ENCODE measurements at regions not wholly inside any gene's neighbourhood (a gene's known extent, or its start where the extent isn't known, plus 50 kb on each side); places are given as distances from the start of the nearest gene placed in this dataset.

DNA sequence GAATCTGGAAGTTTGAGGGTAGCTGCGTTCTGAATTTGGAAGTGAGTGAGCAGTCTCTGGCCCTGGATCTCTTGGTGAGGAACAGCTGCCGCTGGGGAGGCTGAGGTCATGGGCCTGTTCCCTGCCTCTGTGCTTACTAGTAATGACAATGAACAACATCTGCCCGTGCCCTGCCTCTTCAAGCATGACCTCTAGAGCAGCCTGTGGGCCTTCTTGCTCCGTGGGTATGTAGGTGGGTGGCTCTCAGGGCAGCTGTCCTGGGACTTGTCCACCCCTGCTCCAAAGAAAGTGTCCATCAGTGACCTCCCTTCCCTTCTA, 186.2 kb downstream of the CXCL12 start:
- no peak for DNase-seq

DNA sequence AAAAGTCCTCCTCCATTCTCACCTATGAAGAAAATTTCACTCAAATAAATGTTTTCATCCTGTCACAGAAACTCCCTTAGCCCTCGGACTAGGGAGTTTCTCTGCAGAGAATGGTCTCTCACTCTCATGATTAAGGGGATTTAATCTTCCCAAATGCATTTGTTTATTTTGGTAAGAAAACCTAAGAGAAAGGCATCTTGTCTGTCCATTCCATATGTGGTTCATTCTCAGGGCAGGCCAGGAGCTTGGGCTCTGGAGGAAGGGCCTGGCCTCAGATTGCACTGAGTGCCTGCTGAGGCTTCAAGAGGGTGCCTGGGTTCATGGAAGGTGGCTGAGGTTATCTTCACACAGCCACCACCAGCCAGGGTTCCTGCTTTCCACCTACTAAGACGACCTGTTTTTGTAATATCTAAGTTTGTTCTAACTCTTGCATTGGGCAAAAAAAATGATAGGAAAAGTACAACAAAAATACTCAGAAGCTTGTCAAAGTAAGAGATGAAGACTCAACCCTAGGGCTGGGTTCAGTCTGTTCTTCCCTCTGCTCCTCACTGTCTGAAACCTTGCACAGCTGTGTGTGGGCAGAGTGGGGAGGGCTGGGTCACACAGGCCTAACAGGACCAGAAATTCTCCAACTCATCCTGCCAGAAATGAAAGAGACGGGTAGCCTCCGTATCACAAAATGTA, 186.7 kb downstream of the CXCL12 start:
- no peak for DNase-seq

DNA sequence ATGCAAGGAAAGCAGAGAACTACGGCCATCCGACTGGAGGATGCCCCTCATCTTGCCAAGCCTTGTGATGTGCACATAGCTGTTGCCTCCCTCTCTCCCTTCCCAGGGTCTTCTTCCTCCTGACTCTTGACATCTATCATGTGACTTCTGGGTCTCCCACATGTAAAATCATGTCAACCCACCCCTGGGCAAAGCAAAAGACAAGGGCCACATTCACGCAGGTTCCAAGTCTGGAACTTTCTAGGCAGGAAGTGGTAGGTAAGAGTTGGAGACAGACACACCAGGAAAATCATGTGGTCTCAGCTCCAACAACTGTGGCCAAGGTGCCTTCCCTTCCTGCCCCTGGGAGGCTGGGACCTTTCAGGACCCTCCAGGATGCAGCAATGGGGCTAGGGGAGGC, 187.3 kb downstream of the CXCL12 start:
- no peak for DNase-seq

DNA sequence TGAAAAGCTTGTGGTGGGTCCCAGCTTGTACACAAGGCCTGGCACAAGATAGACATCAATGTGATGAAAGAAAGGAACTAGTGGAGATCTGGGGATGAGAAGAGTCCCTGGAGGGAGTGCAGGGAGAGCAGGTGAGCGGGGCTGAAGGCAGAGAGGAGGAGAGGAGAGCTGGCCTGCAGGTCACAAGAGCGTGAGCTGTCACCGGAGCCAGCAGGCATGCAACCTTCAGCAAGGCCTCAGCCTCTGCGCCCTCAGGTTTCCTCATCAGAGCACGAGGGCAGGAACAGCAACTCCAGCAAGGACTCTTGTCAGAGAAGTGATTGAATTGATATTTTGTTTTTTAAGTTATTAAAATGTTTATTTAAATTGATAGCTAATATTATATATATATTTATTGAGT, 188.6 kb downstream of the CXCL12 start:
- DNase-seq, result no peak

DNA sequence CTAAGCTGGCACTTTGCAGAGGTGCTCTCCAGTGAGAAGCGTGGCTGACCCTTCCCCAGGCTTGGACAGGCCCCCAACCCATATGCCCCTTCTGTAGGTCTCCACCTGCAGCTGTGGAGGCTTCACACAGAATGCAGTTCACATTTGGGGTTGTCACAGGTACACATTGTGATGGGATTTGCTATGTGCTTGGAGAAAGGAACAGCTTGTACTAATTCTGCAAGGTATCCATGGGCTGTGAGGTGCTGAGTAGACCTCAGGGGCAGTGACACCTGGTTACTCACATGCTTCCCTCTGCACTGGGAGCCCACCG, 188.9 kb downstream of the CXCL12 start:
- no peak for DNase-seq

DNA sequence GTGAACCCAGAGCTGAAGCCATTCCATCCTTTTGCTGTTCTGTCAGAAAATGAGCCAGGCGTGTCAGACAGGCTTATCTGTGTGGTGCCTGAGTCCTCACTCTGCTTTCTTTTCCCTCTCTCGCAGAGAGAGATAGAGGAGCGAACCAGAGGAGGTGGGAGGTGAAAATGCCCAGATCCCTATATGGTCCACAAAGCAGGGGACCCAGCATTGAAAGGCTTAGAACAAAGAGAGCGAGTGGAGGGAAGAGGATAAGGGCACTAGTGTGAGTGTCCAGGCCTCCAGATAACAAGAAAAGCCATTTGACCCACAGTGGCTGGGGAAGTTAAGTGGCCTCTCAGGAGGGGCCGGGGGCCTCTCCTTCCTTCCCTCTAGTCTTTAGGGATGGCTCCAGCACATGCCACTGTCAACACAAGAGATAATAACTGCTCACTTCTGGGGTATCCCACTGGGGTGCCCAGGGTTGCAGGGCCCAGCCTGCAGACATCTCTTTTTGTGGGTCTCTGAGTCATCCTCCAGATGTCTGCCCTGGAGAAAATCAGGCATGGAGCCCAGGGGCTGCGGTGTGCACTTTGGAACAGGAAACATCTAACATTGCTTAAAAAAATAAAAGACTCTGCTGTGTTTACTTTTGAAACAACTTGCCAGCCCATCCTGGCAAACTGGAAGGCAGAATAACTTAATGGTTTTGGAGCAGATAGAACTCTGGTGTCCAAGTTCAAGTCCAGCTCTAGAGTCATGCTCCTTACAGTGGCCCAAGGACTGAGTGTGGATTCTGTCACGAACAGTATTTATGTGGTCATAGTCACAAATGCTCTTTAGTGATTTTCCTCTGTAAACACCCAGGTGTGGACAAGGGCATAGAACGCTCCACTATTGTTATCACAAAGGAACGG, 189.5 kb downstream of the CXCL12 start:
- DNase-seq, result peak in 1 of 2 donors; percentile 7

DNA sequence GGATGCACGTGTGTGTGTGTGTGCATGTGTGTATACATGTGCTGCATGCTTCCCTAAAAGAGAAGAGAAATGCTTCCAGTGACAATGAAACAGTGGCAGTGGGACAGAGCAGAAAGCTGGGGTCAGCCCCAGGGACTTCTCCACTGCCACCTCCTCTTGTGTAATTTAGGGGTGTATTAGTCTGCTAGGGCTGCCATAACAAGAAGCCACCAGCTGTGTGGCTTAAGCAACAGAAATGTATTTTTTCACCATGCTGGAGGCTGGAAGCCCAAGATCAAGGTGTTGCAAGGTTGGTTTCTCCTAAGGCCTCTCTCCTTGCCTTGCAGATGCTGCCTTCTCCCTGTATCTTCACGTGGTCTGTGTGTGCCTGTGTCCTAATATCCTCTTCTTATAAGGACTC, 190.5 kb downstream of the CXCL12 start:
- DNase-seq, result no peak

DNA sequence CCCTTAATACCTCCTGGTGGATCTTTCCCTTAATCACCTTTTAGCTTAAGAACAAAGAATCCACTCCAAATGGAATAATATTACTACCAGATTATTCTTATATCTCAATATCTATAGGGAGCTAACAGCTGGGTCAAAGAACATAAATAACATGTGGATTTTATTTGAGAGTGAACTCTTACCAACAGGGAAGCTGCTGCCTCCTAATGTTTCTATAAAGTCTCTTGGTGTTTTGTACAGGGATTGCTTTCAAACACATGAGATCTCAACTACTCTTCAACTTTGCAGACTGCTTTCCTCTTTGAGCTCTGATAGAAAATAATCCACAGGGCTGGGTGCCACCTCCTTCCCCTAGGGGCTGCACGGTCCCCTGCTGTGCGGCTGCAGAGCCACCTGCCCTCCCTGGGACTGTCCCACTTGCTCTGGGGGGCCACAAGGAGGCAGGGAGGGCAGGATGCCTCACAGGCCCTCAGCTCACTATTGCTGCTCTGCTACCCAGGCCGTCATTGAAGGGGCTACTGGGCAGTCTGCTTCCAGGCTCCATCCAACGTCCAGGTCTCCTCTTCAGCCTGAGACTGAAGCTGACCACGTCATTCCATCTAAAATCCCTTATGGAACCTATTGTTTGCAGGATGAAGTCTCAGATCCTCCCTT, 191.2 kb downstream of the CXCL12 start:
- no peak for DNase-seq

DNA sequence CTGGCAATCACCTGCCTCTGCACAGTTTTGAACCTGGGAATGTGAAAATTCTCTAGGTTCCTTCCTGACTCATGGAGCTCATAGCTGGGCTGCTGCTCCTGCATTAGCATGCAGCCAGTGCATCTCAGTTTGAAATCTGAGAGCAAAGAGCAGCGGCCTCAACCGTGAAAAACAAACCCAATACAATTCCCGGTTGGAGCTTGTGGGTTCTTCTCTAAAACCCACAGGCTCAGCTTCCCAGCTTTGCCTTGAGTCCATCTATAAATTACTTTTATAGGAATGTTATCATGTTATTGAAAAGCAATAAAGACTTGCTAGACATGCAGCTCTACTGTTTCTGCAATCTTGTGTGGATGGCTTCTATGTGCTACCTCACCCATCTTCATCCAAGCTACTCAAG, 191.7 kb downstream of the CXCL12 start:
- no peak for DNase-seq

DNA sequence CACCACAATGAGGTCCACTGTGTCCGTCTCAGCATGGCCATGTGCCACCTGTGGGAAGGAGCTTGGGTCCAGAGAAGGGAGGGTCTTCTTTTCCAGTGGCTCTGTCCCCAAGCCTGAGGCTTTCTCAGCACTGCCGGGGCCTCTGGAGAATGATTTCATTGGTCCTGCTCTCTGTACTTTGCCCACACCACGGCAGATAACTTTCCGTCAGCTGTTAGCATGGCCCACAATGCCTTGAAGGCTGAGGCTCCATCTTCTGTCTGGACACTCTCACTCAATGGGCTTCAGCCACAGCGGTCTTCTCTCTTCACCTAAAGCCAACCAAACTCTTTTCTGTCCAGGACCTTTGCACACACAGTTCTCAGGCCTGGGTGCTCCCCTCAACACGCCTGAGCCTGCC, 192.5 kb downstream of the CXCL12 start:
- no peak for DNase-seq

DNA sequence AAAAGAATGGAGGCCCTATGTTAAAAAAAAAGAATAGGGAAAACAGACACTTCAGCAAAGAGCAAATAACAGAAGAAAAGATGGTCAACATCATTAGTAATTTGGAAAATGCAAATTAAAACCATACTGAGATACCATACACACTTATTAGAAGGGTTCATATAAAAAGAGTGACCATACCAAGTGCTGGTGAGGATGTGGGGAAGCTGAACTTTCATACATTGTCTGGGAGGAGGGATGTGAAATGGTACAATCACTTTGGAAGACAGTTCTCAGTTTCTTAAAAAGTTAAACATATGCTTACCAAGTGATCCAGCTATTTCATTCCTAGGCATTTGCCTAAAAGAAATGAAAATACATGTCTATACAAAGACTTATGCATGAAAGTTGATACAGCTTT, 194.4 kb downstream of the CXCL12 start:
- no peak for DNase-seq

DNA sequence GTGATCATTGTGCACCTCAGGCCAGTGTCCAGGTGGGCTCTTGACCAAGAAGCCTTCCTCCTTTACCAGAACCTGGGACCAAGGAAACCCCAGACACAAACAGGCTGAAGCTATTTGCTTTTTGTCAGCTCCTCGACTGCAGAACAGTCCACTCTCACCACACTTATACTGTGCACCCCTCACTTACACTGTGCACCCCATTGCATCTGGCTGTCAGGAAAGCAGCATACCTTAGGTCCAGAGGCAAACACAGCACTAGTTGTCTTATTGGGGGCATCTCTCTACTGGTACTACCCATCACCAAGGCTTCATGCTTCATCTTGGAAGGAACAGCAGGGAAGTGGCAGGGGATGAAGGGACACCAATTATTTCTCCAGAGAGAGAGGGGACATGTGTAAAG, 198.1 kb downstream of the CXCL12 start:
- DNase-seq, result no peak

DNA sequence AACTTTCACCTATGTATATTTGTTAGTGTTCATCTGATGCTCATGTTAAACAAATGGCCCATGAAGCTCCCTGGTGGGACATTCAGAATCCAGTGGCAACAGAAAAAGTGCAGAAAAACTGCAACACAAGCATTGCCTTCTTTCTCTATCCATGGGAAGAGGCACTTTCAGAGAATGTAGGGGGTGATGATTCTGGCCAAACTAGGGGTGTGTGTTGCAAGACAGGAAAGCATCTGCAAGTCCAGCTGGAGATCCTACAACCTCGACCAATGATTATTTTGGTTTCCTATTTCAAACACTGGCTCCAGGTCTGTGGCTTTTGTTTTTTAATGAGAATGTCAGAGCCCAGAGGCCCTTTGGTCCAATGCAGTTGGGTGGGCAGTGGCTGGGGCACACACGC, 198.7 kb downstream of the CXCL12 start:
- peak; percentile 57 to 64 for DNase-seq

DNA sequence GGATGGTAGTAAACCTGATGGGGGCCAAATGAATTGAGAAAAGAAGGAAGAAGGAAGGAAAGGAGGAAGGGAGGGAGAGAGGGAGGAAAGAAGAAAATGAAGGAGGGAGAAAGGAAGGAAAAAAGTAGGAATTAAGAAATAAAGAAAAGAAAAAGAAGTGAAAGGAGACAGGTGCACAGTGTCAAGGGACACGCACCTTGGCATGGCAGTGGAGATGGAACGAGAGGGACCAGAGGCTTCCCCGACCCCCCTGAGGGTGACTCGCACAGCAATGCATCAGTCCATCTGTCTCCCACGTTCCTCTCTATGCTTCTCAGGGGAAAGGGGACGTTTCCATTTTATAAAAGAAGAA, 199.6 kb downstream of the CXCL12 start:
- no peak for DNase-seq

DNA sequence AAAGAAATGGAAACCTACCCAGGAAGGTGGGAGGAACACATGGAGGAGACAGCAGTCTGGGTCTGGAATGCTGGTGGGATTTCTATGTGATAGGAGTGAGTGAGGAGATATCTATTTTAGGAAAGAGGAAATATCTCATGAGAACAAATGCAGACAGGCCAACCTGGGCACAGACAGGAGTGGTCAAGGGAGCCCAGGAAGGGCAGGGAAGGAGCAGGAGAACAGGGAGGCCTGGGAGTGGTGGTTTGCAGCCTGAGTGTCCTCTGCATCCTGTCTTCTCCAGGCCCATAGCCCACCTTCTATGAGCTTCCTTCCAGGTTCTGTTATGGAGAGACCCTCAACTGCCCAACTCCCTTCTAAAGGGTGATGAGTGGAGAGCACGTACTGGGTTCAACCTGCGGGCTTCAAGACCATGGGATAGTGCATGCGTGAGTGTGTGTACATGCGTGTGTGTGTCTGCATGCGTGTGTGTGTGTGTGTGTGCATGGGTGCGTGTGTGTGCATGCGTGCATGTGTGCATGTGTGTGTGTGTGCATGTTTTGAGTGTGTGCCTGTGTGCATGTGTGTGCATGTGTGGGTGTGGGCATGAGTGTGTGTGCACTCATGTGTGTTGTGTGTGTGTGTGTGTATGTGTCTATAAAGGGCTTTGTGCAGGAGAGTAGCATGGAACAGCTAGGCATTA, 200.1 kb downstream of the CXCL12 start:
- DNase-seq, result no peak

DNA sequence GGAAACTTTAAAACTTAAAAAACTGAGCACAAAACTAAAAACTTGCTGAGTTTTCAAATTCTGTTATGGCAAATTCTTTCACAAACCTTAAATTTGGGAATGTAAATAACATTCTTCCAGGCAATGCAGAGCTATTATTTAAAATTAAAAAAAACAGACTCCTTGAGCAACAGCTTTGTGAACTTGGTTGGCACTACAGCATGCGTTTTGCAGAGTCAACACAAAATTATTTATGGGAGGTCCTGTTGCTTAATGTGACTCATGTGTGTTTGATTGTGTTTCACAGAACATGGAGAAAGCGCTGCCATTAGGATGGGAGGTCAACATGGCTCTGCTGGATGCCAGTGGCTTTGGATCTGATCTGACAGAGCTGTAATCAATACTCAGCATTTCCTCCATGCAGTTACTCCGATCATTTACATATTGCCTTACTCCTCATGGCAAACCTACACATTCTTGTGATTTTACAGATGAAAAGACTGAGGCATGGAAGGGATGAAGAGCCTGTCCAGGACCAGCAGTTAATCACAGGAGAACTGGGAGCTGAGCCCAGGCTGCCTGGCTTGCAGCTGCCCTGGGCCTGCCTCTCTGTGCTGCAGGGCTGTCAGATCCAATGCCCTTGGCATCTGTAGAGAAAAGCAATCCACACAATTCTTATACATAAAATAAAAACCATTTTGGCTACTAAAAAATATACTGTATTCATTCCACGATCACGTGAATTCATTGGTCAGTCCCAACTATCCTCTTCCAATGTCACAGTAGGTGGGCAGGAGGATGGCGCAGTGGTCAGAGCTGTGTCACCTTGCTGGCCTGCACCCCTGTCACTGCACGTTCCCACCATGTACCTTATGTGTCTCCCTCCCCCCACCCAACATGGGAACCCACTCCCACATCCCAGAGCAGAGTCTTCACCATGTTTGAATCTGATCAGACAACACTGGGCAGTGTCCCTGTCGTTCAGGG, 200.9 kb downstream of the CXCL12 start:
- peak; percentile 11 to 12 for DNase-seq

DNA sequence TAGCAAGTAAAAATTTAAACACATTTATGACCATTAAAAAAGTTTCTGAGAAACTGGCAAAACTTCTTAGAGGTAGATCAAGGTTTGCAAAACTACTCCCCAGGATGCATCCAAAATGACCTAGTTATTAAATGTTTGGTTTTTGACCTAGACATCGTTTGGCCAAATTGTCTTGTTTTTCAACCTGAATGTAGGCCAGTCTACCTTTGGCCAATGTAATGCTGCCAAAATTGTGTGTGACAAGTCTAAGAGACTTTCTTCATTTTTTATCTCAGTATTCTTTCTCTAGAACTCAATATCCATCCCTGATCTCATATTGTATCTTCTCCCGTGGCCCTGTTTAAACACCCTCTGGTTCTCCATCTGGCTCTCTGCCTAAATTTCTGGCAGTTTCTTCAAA, 202.0 kb downstream of the CXCL12 start:
- no peak for DNase-seq

DNA sequence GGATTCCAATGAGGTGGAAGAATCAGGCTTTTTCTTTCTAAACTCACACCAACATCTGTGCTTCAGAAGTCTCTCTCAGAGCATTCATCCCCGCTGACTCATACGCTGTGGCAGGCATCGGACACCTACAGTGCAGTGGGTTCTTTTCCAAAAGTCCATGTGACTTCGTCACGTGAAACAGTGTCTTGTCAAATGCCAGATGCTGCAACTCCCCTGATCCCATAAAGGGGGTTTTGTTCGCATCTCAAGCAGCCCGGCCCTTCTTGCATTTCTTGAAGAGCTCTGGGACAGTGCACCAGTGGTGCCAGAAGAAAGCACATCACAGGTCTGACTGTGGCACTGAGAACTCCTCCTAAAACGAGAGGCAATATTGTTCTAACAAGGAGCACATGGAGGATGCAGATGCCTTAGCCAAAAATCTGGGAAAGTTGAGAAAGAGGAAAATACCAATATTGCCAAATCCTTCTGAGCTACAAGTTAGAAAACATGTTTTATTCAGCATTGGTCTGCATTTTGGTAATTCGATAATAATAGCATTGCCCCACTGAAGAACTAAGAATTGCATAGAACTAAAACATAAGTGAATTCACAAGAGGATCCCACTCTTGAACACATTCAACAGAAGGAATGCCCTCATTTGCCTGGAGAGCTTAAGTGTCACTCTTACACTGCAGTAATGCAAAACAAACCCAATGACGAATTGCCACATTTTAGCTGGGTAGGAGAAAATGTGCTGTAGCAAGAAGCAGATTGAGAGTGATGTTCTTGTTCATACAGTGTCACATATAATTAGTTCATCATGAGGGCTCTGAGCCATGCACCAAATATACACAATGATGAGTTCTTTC, 204.4 kb downstream of the CXCL12 start:
- no peak for DNase-seq

DNA sequence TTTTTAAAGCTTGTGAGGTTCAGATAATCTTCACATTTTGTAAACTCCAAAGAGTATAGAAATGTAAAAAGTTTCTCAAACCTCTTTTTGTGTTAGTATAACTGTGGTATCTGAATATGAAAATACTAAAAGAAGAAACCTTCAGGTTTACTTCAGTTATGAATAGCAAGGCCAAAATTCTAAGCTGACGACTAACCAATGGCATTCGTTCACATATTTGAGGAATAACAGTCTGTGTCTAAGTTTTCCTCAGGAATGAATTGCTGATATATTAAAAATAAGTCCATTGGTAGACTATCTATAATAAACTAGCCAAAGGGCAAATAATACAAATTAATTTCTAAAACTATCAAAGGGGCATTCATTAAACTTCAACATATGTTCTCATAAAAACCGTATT, 206.0 kb downstream of the CXCL12 start:
- DNase-seq, result no peak

DNA sequence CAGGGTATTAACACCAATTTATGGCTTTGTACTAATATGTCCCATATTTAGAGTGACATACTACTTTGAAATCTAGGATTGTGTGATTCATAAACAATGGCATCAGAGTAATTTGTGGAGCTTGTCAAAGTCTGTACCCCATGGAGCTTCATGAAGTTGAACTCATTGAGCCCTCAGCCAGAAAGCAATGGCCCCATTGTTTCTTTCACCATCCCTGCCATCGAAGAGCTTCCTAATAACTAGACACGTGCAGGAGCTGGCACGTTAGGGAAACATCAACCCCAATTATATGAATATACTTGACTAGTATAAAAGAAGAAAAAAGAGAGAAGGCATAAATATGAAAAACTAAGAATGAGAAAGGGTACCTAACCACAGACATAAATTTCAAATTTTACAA, 206.6 kb downstream of the CXCL12 start:
- no peak for DNase-seq

DNA sequence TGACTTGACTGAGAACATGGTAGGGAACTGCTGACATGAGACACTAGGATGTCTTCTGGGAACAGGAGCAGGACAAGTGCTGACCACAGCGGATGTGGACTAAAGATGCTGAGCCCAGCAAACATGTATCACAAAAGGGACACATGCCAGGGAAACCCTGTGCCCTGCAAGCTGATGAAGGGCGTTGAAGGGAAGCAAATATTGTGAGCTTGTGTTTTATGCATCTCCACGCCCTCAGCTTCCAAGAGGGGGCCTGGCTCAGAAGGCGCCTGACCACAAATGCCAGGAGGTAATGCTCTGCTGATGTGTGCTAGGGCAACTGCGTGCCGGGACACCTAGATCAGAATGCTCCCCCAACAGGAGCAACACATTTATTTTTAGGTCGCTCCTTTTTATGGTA, 207.3 kb downstream of the CXCL12 start:
- DNase-seq, result no peak
